Gastroesophageal sphincter (tissue), 4 donors: ENCODE measurements at regions not wholly inside any gene's neighbourhood (a gene's known extent, or its start where the extent isn't known, plus 50 kb on each side); places are given as distances from the start of the nearest gene placed in this dataset.
A peak's percentile ranks its signal among the peaks of the same experiment; 100 is the strongest.
"Not testable (repeated sequence)": the region's sequence is repeated elsewhere in the genome, so short reads cannot be mapped to it uniquely, and the experiment has no call there.

Experiments
- ATAC-seq: fragments of 150-250 bp; one replicate; pipeline ENCODE4 v1.9.1; 2016; ENCODE audit warnings: mild to moderate bottlenecking, moderate library complexity
- H3K27ac ChIP-seq, 4 donors: fragments of 200-600 bp; sonication (generic) in 3 of 4; 1 replicate in 3 of 4; 2 replicates in 1 of 4; pipeline ENCODE4 v1.5.1; 2016 to 2019
- H3K27me3 ChIP-seq: fragments of 200-600 bp; sonication (generic); one replicate; pipeline ENCODE4 v1.5.1; 2019
- H3K36me3 ChIP-seq, 2 donors: fragments of 200-600 bp; sonication (generic); one replicate each; pipeline ENCODE4 v1.5.1; 2019; ENCODE audit warnings: control low read depth in 1 of 2
- H3K4me1 ChIP-seq, 3 donors: fragments of 200-600 bp; sonication (generic); 1 replicate in 2 of 3; 2 replicates in 1 of 3; pipeline ENCODE4 v1.5.1; 2016 to 2019; ENCODE audit warnings: control low read depth in 2 of 3
- H3K4me3 ChIP-seq, 2 donors: fragments of 200-600 bp; sonication (generic); one replicate each; pipeline ENCODE4 v1.5.1; 2019; ENCODE audit warnings: mild to moderate bottlenecking in 1 of 2, moderate library complexity in 1 of 2
- H3K9me3 ChIP-seq, 3 donors: fragments of 200-600 bp; sonication (generic); one replicate each; pipeline ENCODE4 v1.5.1; 2017 to 2019; ENCODE audit warnings: control low read depth in 2 of 3
- EP300 ChIP-seq: sonication (generic); formaldehyde crosslinking; IDR thresholded peaks from one replicate; pipeline ENCODE4 v1.6.1; 2017; ENCODE audit warnings: antibody characterized with exemption, mild to moderate bottlenecking
- POLR2A ChIP-seq, 2 donors: fragments of 450-650 bp; IDR thresholded peaks; one replicate each; pipeline ENCODE4 v1.6.1; 2017; ENCODE audit warnings: antibody characterized with exemption in 2 of 2, mild to moderate bottlenecking in 2 of 2, moderate library complexity in 1 of 2
- POLR2AphosphoS5 ChIP-seq: sonication (generic); formaldehyde crosslinking; IDR thresholded peaks from one replicate; pipeline ENCODE4 v1.6.1; 2017; ENCODE audit warnings: antibody characterized with exemption
- WGBS, 2 donors: methylation state at CpG; one replicate each; pipeline ENCODE4 v1.1.5; 2018; ENCODE audit warnings: low coverage in 1 of 2; 5-methylcytosine and 5-hydroxymethylcytosine counted together
- TF ChIP-seq, protein P1 (sequence below), 4 experiments: fragments of 200-600 bp in 2 of 4; fragments of 450-650 bp in 2 of 4; sonication (generic) in 1 of 4; IDR thresholded peaks; one replicate each; pipeline ENCODE4 v1.5.1; 2017 to 2019; ENCODE audit warnings: antibody characterized with exemption in 4 of 4, mild to moderate bottlenecking in 2 of 4, moderate library complexity in 2 of 4

DNA sequence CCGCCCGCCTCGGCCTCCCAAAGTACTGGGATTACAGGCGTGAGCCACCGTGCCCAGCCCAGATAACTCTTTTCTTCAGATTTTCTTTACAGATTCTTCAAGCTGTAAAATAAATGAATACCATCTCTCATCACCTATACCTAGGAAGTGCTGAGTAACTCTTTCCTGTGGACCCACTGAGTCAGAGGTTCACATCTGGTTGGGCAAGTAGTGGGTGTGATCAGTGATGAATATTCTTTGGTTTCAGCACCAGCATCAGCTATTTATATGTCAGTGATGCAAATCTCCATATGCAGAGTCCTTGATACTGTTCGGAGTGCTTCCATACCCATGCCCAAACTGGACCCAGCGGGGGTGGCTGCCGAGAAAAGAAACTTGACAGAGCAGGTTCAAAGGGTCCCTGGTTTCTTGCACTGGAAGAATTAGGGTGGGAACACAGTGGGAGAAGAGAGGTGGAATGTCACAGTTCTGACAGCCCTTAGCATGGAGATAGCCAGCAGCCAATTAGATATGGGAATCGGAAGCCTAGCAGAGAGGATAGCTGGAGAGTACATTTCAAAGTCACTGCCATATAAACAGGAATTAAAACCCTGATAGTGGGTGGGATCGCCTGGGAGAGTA, 64.9 kb upstream of the DDR1 start:
- H3K4me1 ChIP-seq: peaks cover 0 to 26% (median 5%) of the 10 kb centered on the region in 3 donors
- H3K27ac ChIP-seq: peak overlapping the region in 1 of 4 donors; percentile 22
- TF ChIP-seq POLR2AphosphoS5 (no peak), EP300 (no peak), POLR2A (IDR thresholded peaks at IDR 0.05) (no peak)
- TF ChIP-seq, protein P1, sequence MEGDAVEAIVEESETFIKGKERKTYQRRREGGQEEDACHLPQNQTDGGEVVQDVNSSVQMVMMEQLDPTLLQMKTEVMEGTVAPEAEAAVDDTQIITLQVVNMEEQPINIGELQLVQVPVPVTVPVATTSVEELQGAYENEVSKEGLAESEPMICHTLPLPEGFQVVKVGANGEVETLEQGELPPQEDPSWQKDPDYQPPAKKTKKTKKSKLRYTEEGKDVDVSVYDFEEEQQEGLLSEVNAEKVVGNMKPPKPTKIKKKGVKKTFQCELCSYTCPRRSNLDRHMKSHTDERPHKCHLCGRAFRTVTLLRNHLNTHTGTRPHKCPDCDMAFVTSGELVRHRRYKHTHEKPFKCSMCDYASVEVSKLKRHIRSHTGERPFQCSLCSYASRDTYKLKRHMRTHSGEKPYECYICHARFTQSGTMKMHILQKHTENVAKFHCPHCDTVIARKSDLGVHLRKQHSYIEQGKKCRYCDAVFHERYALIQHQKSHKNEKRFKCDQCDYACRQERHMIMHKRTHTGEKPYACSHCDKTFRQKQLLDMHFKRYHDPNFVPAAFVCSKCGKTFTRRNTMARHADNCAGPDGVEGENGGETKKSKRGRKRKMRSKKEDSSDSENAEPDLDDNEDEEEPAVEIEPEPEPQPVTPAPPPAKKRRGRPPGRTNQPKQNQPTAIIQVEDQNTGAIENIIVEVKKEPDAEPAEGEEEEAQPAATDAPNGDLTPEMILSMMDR (IDR thresholded peaks at IDR 0.05): no peak
- H3K4me3 ChIP-seq: no peak overlapping the region
- H3K27me3 ChIP-seq: no peaks in the 10 kb centered on the region
- WGBS, 2 donors: 82 to 92% methylated on average over 7 to 8 of the region's 10 CpGs
- no peaks in the 10 kb centered on the region for H3K9me3 ChIP-seq
- ATAC-seq: no peak
- H3K36me3 ChIP-seq: no peaks in the 10 kb centered on the region

DNA sequence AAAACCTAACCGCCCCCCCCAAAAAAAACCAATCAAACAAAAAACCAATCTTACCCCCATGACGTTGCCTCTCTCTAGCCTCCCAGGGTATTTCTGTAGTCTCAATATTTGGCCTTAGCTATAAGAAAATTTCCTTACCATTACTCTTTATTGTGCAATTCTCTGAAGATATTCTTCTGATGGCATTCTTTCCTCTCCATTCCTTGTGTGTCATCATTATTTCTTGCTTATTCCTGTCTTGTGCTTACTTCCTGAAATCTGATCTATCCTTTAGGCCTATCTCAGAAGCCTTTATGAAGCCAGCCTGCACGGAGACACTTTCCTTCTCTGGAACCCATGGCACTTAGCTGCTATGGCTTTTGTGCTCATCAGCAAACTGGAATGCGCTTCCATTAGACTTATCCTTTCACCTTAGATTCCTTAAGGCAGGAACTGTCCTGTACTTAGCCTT, 65.9 kb upstream of the DDR1 start:
- Histone ChIP-seq H3K27me3 (no peaks in the 10 kb centered on the region), H3K36me3 (no peaks in the 10 kb centered on the region), H3K9me3 (no peaks in the 10 kb centered on the region), H3K27ac (peak overlapping the region in 1 of 4 donors; percentile 35), H3K4me3 (no peak overlapping the region), H3K4me1 (peaks cover 0 to 24% (median 5%) of the 10 kb centered on the region in 3 donors)
- TF ChIP-seq EP300 (no peak), POLR2AphosphoS5 (no peak), POLR2A (IDR thresholded peaks at IDR 0.05) (no peak)
- TF ChIP-seq, protein P1 (IDR thresholded peaks at IDR 0.05): no peak
- ATAC-seq: peak; percentile 43
- 61 to 84% methylated on average over 4 of the region's 4 CpGs for WGBS, 2 donors

DNA sequence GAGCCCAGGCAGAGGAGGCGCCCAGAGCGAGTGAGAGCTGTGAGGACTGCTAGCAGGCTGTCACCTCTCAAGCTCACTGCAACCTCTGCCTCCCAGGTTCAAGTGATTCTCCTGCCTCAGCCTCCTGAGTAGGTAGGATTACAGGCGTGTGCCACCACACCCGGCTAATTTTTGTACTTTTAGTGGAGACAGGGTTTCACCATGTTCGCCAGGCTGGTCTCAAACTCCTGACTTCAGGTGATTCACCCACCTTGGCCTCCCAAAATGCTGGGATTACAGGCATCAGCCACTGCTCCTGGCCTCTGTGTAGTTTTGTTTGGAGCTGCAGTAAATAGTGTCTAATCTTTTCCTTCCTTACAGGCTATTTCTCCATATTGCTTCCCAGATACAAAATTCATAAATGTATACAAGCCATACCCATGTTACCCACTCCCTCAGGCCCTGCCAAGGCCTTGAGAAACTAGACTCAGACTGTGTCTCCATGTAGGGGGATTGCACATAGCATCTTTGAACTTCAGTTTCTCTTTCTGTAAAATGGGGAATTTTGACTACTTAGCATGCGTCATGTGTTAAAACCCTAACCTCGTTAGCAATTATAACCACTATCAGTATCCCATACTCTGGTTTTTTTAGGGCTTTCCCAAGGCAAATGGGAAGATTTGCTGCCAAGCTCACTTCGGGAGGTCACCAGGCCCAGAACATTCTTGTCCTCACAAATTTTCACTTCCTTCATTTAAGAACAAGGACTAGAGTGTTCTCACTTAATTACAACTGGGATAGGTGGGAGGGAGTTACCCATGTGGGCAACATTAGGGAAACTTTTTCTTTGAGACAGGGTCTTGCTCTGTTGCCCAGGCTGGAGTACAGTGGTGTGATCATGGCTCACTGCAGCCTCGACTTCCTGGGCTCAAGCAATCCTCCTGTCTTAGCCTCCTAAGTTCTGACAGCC, 67.3 kb upstream of the DDR1 start:
- H3K4me3 ChIP-seq: no peak overlapping the region
- ATAC-seq: no peak
- TF ChIP-seq POLR2AphosphoS5 (no peak), EP300 (no peak), POLR2A (IDR thresholded peaks at IDR 0.05) (no peak)
- TF ChIP-seq, protein P1 (IDR thresholded peaks at IDR 0.05): no peak
- H3K27me3 ChIP-seq: no peaks in the 10 kb centered on the region
- H3K27ac ChIP-seq: no peak overlapping the region
- no peaks in the 10 kb centered on the region for H3K36me3 ChIP-seq
- peaks cover 0 to 10% (median under 1%) of the 10 kb centered on the region in 3 donors for H3K4me1 ChIP-seq
- WGBS, 2 donors: 88 to 91% methylated on average over 3 to 7 of the region's 9 CpGs
- H3K9me3 ChIP-seq: no peaks in the 10 kb centered on the region

DNA sequence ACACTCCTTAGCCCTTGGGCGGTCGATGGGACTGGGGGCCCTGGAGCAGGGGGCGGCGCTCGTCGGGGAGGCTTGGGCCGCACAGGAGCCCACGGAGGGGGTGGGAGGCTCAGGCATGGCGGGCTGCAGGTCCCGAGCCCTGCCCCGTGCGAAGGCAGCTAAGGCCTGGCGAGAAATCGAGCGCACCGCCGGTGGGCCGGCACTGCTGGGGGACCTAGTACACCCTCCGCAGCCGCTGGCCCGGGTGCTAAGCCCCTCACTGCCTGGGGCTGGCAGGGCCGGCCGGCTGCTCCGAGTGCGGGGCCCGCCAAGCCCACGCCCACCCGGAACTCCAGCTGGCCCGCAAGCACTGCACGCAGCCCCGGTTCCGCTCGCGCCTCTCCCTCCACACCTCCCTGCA, 68.0 kb upstream of the DDR1 start:
- not testable (repeated sequence) for H3K27me3 ChIP-seq, H3K4me1 ChIP-seq, H3K27ac ChIP-seq, H3K36me3 ChIP-seq, H3K4me3 ChIP-seq, ATAC-seq, H3K9me3 ChIP-seq
- WGBS, 2 donors: no CpG with 5 or more reads among the region's 34 CpGs

DNA sequence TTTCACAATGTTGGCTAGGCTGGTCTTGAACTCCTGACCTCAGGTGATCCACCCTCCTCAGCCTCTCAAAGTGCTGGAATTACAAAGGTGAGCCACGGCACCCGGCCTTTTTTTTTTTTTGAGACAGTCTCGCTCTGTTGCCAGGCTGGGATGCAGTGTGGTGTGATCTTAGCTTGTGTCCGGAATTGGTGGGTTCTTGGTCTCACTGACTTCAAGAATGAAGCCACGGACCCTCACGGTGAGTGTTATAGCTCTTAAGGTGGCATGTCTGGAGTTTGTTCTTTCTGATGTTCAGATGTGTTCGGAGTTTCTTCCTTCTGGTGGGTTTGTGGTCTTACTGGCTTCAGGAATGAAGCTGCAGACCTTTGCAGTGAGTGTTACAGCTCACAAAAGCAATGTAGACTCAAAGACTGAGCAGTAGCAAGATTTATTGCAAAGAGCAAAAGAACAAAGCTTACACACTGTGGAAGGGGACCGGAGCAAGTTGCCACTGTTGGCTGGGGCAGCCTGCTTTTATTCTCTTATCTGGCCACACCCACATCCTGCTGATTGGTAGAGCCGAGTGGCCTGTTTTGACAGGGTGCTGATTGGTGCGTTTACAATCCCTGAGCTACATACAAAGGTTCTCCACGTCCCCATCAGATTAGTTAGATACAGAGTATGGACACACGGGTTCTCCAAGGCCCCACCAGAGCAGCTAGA, 69.1 kb upstream of the DDR1 start:
- H3K27me3 ChIP-seq, ATAC-seq, H3K36me3 ChIP-seq, H3K4me1 ChIP-seq, H3K4me3 ChIP-seq, H3K27ac ChIP-seq, H3K9me3 ChIP-seq: not testable (repeated sequence)
- 85% methylated on average over 7 of the region's 12 CpGs; no CpG with 5 or more reads in 1 of the 2 donors for WGBS, 2 donors
